ENCODE measurements at regions not wholly inside any gene's neighbourhood (a gene's known extent, or its start where the extent isn't known, plus 50 kb on each side); places are given as distances from the start of the nearest gene placed in this dataset.
A peak's percentile ranks its signal among the peaks of the same experiment; 100 is the strongest.

DNA sequence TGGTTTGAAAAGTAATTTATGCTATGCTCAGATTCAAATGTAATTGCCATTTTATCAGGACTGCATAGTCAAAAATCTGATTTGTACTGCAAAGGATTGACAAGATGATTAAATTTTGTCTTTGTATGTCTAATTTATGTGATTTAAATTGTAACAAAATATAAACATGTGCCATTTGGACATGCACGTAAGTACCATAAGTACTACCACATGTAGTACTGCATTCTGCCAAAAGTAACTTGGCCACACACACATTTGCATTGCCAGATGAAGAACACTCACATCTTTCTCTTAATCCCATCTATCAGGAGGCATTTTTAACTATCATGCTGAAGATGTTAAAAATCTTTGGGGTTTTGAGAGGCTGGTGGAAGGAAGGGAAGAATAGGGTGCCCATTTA, 133.3 kb downstream of the KLF12 start:
- no peak for DNase-seq (ENCODE audit: low read depth)

GRCh38 chr13:73998631-73999030, 135.6 kb downstream of the KLF12 start:
- no peak for DNase-seq (ENCODE audit: low read depth)

DNA sequence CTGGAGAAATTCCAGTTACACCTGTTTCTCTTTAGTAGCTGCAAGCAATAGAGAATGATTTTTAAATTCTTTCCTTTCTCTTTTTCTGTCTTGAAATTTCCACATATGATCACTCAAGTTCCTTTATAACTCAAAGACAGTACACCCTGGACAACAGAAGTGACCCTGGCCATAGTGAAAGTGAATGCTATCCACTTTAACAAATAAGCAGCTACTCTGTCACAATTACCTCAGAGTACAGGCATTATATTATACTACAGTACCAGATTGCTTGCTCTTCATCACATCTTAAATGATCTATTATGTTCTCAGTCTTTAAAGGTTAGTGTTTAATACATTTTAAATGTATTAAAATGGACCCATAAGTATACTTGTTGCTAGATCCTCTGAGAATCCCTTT, 136.2 kb downstream of the KLF12 start:
- no peak for DNase-seq (ENCODE audit: low read depth)

DNA sequence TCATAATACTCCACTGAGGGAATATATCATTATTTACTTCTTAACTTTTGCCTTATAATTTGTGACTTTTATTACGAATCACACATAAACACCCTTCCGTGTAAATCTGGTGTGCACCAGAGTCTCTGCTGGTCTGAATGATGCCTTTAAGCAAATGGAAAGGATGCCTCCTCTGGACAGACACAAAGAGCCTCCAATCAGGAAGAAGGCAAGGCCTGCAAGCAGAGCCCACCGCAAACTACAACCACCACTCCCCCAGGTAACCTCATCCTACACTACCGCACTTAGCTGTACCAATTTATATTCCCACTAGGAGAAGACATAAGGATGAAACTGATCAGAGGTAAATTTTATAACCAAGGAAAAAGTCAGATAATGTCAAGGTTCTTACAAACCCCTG, 137.6 kb downstream of the KLF12 start:
- no peak for DNase-seq (ENCODE audit: low read depth)

- DNase-seq (ENCODE audit: low read depth), result no peak
These were observed 138.5 kb downstream of the KLF12 start for GRCh38 chr13:73995736-73996135.

- no peak for DNase-seq (ENCODE audit: low read depth)
These were observed 140.5 kb downstream of the KLF12 start for GRCh38 chr13:73993661-73994060.

- DNase-seq (ENCODE audit: low read depth), result no peak
These were observed 142.3 kb downstream of the KLF12 start for GRCh38 chr13:73991884-73992283.

DNA sequence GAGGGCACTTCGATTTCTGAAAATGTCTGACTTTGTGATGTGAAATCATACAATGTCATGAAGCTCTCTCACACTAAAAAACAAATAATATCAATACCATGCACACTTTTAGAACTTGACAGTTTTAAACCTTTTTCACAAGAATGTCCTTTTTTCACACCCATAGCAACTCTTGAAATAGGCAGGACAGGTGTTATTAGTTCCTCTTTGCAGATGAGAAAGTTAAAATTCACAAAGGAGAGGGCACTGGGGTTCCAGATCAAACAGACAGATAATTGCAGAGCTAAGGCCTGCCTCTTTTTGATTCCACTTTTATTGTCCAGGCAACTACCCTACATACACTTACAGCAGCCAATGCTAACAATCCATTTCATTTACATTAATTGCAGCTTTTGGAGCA, 142.8 kb downstream of the KLF12 start:
- DNase-seq (ENCODE audit: low read depth), result no peak

DNA sequence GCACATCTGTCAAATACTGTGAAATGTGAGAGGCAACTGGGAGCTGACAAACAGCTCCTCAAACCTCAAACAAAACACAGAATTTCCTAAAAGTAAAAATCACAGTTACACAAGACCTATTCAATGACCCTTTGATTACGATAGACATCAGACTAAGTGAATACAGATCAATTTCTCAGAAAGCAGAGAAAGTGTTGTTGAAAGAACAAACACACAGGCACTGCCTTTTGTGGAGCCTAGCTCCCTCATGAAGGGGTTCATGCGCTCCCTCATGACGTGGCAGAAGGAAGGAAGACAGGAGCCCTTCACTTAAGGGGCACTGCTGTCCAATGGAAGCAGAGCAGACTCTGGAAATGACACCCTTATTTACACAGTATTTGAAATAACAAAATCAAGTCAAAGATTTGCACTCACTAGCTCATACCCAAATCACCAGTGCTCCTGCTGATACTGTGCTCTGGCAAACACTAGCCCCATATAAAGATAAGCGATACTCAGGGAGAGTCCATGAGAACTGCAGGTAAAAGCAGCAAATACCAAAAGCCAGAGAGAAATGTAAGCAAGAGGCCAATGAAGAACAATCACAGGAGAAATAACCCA, 144.9 kb downstream of the KLF12 start:
- no peak for DNase-seq (ENCODE audit: low read depth)

DNA sequence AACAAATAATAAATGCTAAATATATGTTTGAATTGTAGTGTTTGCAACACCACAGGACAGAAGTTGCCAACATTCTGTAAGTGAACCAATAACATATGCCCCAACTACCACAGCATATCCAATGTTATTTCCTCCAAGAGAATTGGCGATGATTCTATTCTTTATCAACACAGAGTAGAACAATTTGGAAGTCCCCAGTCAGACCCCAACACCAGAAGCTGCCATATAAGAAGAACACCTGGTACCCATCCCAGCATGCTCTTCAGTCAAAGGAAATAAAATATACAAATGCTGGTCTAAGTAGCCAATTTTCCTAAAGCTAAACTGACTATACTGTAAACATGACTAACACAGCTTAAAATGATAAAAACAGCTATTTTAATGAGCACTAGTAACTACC, 145.7 kb downstream of the KLF12 start:
- DNase-seq (ENCODE audit: low read depth), result no peak

GRCh38 chr13:73987618-73988017, 146.6 kb downstream of the KLF12 start:
- DNase-seq (ENCODE audit: low read depth), result no peak

DNA sequence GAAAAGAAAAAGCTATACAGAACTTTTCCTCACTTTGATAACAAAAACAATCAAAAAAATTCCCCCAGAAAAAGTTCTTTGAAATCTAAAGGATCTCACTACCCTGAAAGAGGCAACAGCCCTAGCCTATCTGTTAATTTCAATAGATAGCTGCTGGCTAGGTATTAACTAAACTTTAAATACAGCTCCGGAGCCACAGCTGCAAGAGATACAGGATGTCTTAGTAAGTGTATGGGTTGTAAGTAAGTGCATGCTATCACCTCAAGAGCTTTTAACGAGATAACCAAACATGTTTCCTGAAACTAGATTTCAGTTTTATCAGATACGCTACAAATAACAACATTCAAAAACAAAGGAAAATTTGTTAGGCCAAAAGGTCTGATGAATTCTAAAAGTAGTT, 148.4 kb downstream of the KLF12 start:
- no peak for DNase-seq (ENCODE audit: low read depth)

GRCh38 chr13:73984949-73985691, 149.1 kb downstream of the KLF12 start:
- DNase-seq (ENCODE audit: low read depth), result peak; percentile 54

GRCh38 chr13:73984201-73984600, 150.0 kb downstream of the KLF12 start:
- no peak for DNase-seq (ENCODE audit: low read depth)

DNA sequence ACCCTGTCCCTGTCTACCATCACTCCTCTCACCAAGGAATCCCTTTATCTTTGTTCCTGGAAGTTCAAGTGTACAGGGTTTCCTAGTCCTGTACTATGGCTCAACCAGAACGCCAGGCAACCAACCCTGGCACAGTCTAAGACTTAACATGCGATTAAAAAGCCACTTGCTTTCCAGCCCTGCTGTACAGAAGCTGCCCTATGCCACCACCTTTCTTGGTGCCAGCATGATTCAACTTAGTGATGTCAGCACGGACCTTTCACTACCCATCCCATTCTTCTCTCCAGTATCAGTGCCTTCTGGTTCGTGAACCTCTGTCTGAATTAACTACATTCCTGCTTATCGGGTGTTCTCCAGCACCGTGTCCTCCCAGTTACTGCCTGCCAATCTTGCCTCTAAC, 151.1 kb downstream of the KLF12 start:
- DNase-seq (ENCODE audit: low read depth), result no peak

DNA sequence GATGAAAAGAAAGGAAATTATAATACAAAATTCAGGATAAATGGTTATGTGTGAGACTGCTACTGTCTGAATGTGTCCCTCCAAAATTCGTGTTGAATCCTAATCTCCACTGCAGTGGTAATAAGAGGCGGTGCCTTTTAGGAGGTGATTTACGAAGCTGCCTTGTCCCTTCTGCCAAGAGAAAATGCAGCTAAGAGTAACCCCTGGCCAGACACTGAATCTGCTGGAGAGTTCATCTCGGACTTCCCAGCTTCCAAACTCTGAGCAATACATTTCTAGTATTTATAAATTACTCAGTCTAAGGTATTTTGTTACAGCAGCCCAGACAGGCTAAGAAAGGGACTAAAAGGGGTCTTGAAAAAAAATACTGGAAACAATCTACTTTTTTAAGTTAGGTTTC, 152.6 kb downstream of the KLF12 start:
- DNase-seq (ENCODE audit: low read depth), result no peak

DNA sequence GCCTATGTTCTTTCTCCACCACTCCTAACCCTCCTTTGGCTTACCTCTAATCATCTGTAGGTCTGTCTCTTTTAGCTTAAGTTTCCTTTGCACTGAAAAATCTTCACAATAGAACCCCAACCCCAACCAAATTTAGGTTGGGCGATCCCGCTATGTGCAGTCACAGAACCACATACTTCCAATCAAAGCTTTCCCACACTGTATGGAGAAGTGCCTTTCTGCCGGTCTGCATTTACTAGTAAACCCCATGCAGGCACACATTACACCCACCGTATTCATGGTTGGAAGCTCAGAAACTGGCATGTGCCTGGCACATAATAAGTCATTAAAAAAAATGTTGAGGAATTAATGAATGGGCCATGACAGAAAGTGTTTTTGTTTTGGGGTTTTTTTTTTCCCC, 158.4 kb downstream of the KLF12 start:
- DNase-seq (ENCODE audit: low read depth), result no peak

DNA sequence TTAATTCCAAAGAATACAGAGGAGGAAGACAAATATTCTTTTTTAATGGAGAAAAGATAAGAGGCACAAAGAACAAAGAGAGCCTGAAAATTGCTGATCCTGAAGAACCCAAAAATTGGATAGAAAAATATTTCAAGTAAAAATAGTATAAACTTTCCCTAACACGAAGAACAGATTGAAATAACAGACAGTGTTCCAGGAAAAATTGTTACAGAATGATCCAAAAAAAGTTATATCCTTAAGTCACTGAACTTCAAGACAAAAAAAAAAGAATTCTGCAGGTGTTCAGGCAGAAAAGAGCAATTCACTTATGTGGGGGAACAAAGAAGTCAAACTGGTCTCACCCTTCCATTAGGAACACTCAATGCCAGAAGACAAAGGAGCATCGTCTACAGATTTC, 160.2 kb downstream of the KLF12 start:
- DNase-seq (ENCODE audit: low read depth), result no peak

- no peak for DNase-seq (ENCODE audit: low read depth)
These were observed 161.0 kb downstream of the KLF12 start for GRCh38 chr13:73973156-73973555.

GRCh38 chr13:73972545-73972944, 161.7 kb downstream of the KLF12 start:
- DNase-seq (ENCODE audit: low read depth), result no peak

DNA sequence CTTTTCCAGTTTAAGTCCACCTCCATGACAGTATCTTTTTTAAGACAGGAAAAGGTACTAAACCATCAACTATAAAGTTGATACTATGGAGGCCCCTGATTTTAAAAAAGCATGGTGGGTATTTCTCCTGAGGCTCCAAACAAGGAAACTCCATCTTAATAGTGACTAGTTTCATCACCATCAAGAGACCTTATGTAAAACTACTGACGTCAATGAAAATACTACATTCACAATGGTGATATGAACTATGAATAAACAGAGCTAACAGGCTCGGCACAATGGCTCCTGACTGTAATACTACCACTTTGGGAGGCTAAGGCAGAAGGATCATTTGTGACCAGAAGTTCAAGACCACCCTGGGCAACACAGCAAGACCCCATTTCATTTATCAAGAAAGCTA, 162.7 kb downstream of the KLF12 start:
- DNase-seq (ENCODE audit: low read depth), result no peak

DNA sequence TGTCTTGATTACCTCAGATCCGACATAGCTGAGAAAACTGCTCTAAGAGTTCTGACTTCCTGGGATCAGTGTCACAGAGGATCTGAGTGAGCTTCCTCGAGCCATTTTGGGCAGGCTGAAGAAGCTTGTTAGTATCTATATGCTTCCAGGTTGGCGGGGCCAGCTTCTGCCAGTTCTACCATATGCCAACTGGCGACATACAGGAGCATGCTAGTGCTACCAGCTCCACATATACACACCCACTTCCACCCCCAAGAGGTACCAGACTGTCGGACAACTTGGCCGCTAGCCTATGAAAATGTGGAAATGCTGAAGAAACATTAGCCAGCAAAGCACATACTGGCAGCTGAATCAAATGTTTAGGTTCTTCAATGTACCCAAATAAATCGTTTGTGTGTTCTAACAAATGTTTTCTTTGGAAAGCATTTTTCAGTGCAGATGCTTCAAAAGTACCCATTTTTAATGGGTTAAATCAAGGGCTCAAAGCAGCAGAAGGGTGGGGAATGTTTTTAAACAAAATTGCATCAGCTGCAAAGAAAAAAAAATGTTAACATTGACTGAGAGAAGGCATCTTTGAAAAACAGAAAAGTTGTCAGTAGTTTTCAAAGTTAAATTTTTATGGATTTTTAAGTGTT, 163.7 kb downstream of the KLF12 start:
- DNase-seq (ENCODE audit: low read depth), result no peak

DNA sequence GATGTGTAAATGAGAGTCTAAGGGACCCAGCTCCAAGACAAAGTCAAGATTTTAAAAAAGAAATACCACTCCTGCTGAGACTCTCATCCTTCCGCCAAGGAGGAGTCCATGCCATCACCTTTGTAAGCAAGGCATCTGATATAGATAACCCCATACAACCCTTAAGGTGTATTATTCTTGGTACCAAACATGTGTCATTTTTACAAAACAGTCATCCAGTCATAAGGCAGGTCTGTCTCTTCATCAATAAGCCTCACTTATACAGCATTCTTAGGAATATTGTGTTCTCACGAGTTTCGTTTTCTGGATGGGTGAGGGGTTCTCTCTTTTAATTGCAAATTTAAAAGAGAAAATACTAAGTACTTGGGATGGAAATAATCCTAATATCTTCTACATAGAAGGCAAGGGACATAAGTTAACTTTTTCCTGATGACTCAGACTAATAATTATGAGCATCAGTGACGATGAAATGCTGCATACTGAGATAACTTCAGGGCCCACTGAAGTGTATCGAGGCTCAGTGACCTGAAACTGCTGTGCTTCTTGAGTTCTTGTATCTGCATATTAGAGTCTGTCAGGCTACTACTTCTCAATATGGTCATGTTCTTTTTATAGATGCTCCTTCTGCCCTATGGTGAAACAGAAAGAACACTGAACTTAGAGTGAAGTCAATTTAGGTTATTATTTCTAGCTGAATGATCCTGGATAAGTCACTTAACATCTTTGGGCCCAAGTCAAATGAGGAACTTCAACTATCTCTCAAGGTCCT, 166.6 kb downstream of the KLF12 start:
- no peak for DNase-seq (ENCODE audit: low read depth)
